Hepatocyte (in vitro differentiated cells): ENCODE measurements at regions not wholly inside any gene's neighbourhood (a gene's known extent, or its start where the extent isn't known, plus 50 kb on each side); places are given as distances from the start of the nearest gene placed in this dataset.

Source experiments
- DNase-seq: peaks from one replicate; pipeline ENCODE4 v3.0.0-alpha.2; 2016; ENCODE audit warnings: low spot score
- H2AFZ ChIP-seq: fragments of 200-600 bp; sonication (generic); 2 replicates; pipeline ENCODE4 v1.6.0; 2016; ENCODE audit warnings: antibody characterized with exemption, mild to moderate bottlenecking
- H3K27ac ChIP-seq: fragments of 200-600 bp; sonication (generic); 2 replicates; pipeline ENCODE4 v1.5.1; 2016; ENCODE audit warnings: mild to moderate bottlenecking
- H3K27me3 ChIP-seq: fragments of 200-600 bp; sonication (generic); 2 replicates; pipeline ENCODE4 v1.6.1; 2016
- H3K36me3 ChIP-seq: fragments of 200-600 bp; sonication (generic); replicated peaks from 2 replicates; pipeline ENCODE4 v1.5.1; 2016; ENCODE audit warnings: low read depth; ENCODE audit not compliant: insufficient read depth
- H3K4me1 ChIP-seq: fragments of 200-600 bp; sonication (generic); 2 replicates; pipeline ENCODE4 v1.5.1; 2016; ENCODE audit warnings: mild to moderate bottlenecking, moderate library complexity; ENCODE audit not compliant: insufficient read depth
- H3K4me2 ChIP-seq: fragments of 200-600 bp; sonication (generic); 2 replicates; pipeline ENCODE4 v1.6.0; 2016
- H3K4me3 ChIP-seq: fragments of 200-600 bp; sonication (generic); 2 replicates; pipeline ENCODE4 v1.5.1; 2016; ENCODE audit warnings: mild to moderate bottlenecking
- H3K79me2 ChIP-seq: fragments of 200-600 bp; sonication (generic); 2 replicates; pipeline ENCODE4 v1.6.0; 2017; ENCODE audit warnings: mild to moderate bottlenecking
- H3K9me2 ChIP-seq: fragments of 200-600 bp; sonication (generic); replicated peaks from 2 replicates; pipeline ENCODE4 v1.6.0; 2017; ENCODE audit warnings: mild to moderate bottlenecking; ENCODE audit not compliant: insufficient read depth
- H3K9me3 ChIP-seq: fragments of 200-600 bp; sonication (generic); 2 replicates; pipeline ENCODE4 v1.5.1; 2016; ENCODE audit warnings: low read depth, mild to moderate bottlenecking
- H4K20me1 ChIP-seq: fragments of 200-600 bp; sonication (generic); 2 replicates; pipeline ENCODE4 v1.6.0; 2016; ENCODE audit warnings: mild to moderate bottlenecking; ENCODE audit not compliant: insufficient read depth, poor library complexity, severe bottlenecking
- CTCF ChIP-seq: fragments of 200-600 bp; sonication (generic); IDR thresholded peaks from 2 replicates; pipeline ENCODE4 v1.5.1; 2016; ENCODE audit warnings: antibody characterized with exemption, mild to moderate bottlenecking; ENCODE audit not compliant: poor library complexity
- EZH2 ChIP-seq: fragments of 200-600 bp; sonication (generic); IDR thresholded peaks from 2 replicates; pipeline ENCODE4 v1.6.1; 2016; ENCODE audit warnings: antibody characterized with exemption, mild to moderate bottlenecking, borderline replicate concordance
- EZH2phosphoT487 ChIP-seq: fragments of 200-600 bp; sonication (generic); IDR thresholded peaks from one replicate; pipeline ENCODE4 v1.6.1; 2018; ENCODE audit warnings: antibody characterized with exemption, mild to moderate bottlenecking, low read depth, moderate library complexity; ENCODE audit not compliant: unreplicated experiment, severe bottlenecking
- WGBS: methylation state at CpG from one replicate; pipeline ENCODE4 v1.1.6; 2016; ENCODE audit warnings: low lambda C conversion rate; ENCODE audit errors: missing lambda C conversion rate; 5-methylcytosine and 5-hydroxymethylcytosine counted together

GRCh38 chr1:30418939-30419720 lies 304.3 kb downstream of the MATN1 start:
- Histone ChIP-seq H3K9me3 (no peaks in the 10 kb centered on the region), H3K79me2 (no peaks in the 10 kb centered on the region), H3K9me2 (no peaks in the 10 kb centered on the region), H2AFZ (no peak overlapping the region), H3K27ac (no peak overlapping the region), H3K36me3 (no peaks in the 10 kb centered on the region), H3K27me3 (no peaks in the 10 kb centered on the region), H3K4me1 (no peaks in the 10 kb centered on the region), H4K20me1 (no peaks in the 10 kb centered on the region), H3K4me2 (no peak overlapping the region), H3K4me3 (no peak overlapping the region)
- 81% methylated on average over 7 of the region's 7 CpGs for WGBS
- DNase-seq = no peak
- TF ChIP-seq EZH2 (no peak), CTCF (no peak), EZH2phosphoT487 (no peak)

GRCh38 chr1:30418061-30418938 lies 305.1 kb downstream of the MATN1 start:
- Histone ChIP-seq H3K36me3 (no peaks in the 10 kb centered on the region), H2AFZ (no peak overlapping the region), H3K9me2 (no peaks in the 10 kb centered on the region), H3K79me2 (no peaks in the 10 kb centered on the region), H3K4me1 (no peaks in the 10 kb centered on the region), H3K27me3 (no peaks in the 10 kb centered on the region), H3K4me2 (no peak overlapping the region), H3K27ac (no peak overlapping the region), H3K9me3 (no peaks in the 10 kb centered on the region), H4K20me1 (no peaks in the 10 kb centered on the region), H3K4me3 (no peak overlapping the region)
- DNase-seq = no peak
- WGBS = 82% methylated on average over 10 of the region's 10 CpGs
- no peak for TF ChIP-seq CTCF
- TF ChIP-seq EZH2phosphoT487 = no peak
- no peak for TF ChIP-seq EZH2

GRCh38 chr1:30417701-30418046 lies 305.7 kb downstream of the MATN1 start:
- Histone ChIP-seq H3K9me2 (no peaks in the 10 kb centered on the region), H4K20me1 (no peaks in the 10 kb centered on the region), H3K4me2 (no peak overlapping the region), H3K9me3 (no peaks in the 10 kb centered on the region), H3K36me3 (no peaks in the 10 kb centered on the region), H3K79me2 (no peaks in the 10 kb centered on the region), H3K4me1 (no peaks in the 10 kb centered on the region), H3K4me3 (no peak overlapping the region), H3K27me3 (no peaks in the 10 kb centered on the region), H2AFZ (no peak overlapping the region), H3K27ac (no peak overlapping the region)
- TF ChIP-seq EZH2phosphoT487 (no peak), EZH2 (no peak), CTCF (no peak)
- WGBS = 93% methylated on average over 3 of the region's 3 CpGs
- no peak for DNase-seq
